ENCODE measurements at regions not wholly inside any gene's neighbourhood (a gene's known extent, or its start where the extent isn't known, plus 50 kb on each side); places are given as distances from the start of the nearest gene placed in this dataset.

GRCh38 chr9:78882481-78882880 lies 585.6 kb downstream of the PSAT1 start:
- no peak for TF ChIP-seq EZH2phosphoT487 (conservative IDR thresholded peaks at IDR 0.05; ENCODE audit: low read length)
- no peak for TF ChIP-seq CTCF (IDR thresholded peaks at IDR 0.05; ENCODE audit: insufficient read depth, low read length, poor library complexity, severe bottlenecking)
